ENCODE measurements at regions not wholly inside any gene's neighbourhood (a gene's known extent, or its start where the extent isn't known, plus 50 kb on each side); places are given as distances from the start of the nearest gene placed in this dataset.

DNA sequence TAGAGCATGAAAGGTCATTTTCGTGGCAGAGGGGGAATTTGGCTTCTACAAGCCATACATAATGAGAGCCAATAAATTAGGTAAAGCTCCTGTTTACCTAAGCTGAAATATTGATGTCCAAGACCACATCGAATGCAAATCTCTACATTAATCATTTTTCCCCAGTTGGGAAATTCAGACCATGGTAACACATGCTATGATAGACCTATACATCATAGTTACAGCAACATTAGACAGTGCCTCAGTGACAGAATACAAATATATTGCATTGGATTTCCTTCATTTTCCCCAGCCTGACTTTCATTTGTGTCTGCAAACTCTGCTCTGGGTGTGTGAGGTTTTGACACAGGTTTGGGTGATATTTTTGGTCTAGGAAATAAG lies 1079.7 kb upstream of the TENM4 start:
- 27 to 59% (median 41%) methylated on average over 2 of the region's 2 CpGs for WGBS, 3 donors

GRCh38 chr11:80519596-80520506 lies 1079.0 kb upstream of the TENM4 start:
- WGBS, 3 donors = 47 to 54% (median 49%) methylated on average over 7 of the region's 7 CpGs
- no peak overlapping the region for H3K27ac ChIP-seq (ENCODE audit: low read depth, low read length)

More for the DNA sequence above, 1079.7 kb upstream of the TENM4 start:
- no peak overlapping the region for H3K27ac ChIP-seq (ENCODE audit: low read depth, low read length)

DNA sequence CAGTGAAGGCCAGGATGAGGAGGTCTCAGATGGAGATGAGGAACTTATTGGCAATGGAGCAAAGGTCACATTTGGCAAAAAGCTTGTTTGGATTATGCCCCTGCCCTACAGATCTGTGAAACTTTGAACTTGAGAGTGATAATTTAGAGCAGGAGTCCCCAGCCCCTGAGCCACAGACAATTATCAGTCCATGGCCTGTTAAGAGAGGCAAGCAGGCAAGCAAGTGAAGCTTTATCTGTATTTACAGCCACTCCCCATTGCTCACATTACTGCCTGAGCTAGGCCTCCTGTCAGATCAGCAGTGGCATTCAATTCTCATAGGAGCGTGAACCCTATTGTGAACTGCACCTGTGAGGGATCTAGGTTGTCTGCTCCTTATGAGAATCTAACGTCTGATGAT lies 1076.9 kb upstream of the TENM4 start:
- H3K27ac ChIP-seq (ENCODE audit: low read depth, low read length) = no peak overlapping the region

DNA sequence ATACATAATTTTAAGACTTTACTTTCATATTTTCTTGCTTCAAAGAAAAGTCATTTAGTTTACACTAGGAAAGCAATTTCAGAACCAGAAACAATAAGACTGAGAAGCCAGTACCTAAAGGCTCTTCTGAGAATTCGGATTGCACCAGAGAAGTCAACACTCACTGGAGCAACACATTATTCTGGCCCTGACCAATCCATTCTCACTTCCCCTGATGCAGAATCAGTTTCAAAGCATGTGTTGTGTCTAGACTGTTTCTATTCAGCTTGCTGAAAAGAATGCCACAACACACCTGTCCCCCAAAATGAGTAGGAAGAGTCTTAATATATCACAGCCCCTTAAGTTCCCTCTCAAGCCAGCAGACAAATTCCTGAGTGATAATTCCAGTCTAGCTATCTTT lies 1074.3 kb upstream of the TENM4 start:
- no peak overlapping the region for H3K27ac ChIP-seq (ENCODE audit: low read depth, low read length)
- 74 to 80% (median 78%) methylated on average over 1 of the region's 1 CpG for WGBS, 3 donors

More for the DNA sequence above, 1076.9 kb upstream of the TENM4 start:
- 69 to 91% (median 77%) methylated on average over 2 of the region's 2 CpGs for WGBS, 3 donors

GRCh38 chr11:80512491-80512890 lies 1071.7 kb upstream of the TENM4 start:
- no peak overlapping the region for H3K27ac ChIP-seq (ENCODE audit: low read depth, low read length)
- WGBS, 3 donors = 71 to 75% (median 73%) methylated on average over 3 of the region's 3 CpGs

DNA sequence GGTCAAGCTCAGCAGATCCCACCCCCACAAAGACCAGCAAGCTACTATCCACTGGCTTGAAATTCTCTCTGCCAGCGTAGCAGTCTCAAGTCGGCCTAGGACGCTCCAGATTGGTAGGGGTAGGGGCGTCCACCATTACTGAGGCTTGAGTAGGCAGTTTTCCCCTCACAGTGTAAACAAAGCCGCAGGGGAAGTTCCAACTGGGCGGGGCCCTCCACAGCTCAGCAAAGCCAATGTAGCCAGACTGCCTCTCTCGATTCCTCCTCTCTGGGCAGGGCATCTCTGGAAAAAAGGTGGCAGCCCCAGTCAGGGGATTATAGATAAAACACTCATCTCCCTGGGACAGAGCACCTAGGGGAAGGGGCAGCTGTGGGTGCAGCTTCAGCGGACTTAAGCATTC lies 1064.9 kb upstream of the TENM4 start:
- H3K27ac ChIP-seq (ENCODE audit: low read depth, low read length) = no peak overlapping the region
- 75 to 81% (median 79%) methylated on average over 8 of the region's 8 CpGs for WGBS, 3 donors

DNA sequence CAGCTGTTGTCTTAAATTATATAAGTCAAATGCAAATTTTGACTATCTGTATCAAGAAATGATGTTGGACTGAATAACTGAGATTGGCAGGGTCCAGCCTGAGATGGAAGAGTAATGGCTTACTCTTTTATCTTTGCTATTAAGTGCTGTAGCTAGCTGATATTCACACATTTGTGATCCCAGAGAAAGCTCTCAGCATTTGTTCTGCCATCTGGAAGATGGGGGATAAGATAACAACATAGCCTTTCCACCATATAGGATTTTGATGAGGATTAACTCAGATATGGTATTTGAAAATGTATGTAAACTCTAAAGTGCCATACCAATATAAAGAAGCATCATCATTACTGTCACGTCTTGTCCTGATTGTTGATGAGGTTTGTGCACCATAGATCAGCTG lies 1063.2 kb upstream of the TENM4 start:
- no peak overlapping the region for H3K27ac ChIP-seq (ENCODE audit: low read depth, low read length)
- WGBS, 3 donors = 54 to 56% (median 54%) methylated on average over 1 of the region's 1 CpG

DNA sequence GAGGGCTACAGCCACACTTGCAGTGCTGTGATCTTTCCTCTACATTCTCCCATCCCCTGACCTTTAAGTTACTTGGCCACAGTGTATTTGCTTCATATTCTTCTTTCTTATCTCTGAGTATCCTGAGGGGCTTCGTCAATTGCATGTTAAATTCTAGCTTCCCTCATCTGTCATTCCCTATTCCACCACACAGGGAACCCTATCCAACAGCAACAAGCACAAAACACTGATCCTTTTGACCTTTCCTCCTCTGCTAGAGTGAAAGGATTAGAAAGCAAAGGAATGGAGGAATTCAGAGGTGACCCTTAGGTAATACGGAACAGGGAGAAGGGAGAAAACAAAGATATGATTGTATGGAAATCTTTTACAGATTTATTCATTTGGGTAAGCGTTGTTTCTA lies 1061.7 kb upstream of the TENM4 start:
- 55 to 63% (median 55%) methylated on average over 3 of the region's 3 CpGs for WGBS, 3 donors
- no peak overlapping the region for H3K27ac ChIP-seq (ENCODE audit: low read depth, low read length)

DNA sequence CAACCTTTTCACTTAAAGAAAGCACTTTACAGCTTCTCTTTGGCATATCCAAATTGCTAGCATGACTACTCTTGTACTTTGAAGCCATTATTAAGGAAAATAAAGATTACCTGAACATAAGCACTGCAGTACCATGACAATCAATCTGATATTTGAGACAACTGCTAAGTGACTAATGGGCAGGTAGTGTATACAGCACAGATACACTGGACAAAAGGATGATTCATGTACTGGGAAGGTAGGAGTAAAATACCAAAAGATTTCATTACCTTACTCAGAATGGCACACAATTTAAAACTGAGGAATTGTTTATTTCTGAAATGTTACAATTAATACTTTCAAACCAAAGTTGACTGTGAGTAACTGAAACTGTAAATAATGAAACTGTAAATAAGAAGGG lies 1054.3 kb upstream of the TENM4 start:
- no peak overlapping the region for H3K27ac ChIP-seq (ENCODE audit: low read depth, low read length)

GRCh38 chr11:80487952-80488351 lies 1047.1 kb upstream of the TENM4 start:
- no peak overlapping the region for H3K27ac ChIP-seq (ENCODE audit: low read depth, low read length)

- 87 to 94% (median 89%) methylated on average over 4 of the region's 4 CpGs for WGBS, 3 donors
- no peak overlapping the region for H3K27ac ChIP-seq (ENCODE audit: low read depth, low read length)
Observed at GRCh38 chr11:80486678-80487077, 1045.8 kb upstream of the TENM4 start.

DNA sequence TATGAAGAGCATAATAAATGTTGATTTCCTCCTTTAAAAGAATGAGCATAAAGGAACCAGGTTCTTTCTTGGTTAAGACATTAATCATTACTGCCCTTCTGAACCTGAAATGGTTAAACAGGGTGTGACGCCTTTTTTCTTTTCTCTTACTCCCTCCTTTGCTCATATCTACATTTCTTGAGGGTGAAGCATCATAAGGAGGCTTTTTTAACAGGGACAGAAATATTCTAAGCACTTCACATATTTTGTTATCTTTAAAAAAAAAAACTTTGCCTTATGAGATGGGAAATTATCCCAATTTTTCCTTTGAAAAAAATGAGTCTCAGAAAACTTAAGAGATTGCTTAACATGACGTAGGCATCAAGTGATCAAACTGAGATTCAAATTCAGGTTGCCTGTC lies 1036.3 kb upstream of the TENM4 start:
- 56 to 73% (median 68%) methylated on average over 2 of the region's 2 CpGs for WGBS, 3 donors
- no peak overlapping the region for H3K27ac ChIP-seq (ENCODE audit: low read depth, low read length)

DNA sequence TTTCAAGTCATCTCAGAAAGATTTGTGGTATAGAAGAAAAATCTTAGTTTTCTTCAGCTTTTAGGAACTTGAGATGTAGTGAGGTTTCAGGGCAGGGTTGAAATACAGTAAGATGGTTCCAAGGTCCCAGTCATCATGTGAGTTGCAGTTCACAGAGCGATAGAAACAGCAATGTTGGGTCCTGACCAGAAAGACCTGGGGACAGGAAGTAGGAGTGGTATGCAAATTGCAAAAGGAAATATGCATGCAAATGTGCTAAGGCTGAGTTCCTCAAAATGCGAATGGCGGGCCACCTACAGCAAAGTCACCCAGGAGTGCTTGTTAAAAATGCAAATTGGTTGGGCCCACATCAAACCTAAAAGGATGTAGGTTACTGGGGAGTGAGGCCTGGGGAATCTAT lies 1032.7 kb upstream of the TENM4 start:
- H3K27ac ChIP-seq (ENCODE audit: low read depth, low read length) = no peak overlapping the region
- WGBS, 3 donors = 76 to 94% (median 89%) methylated on average over 3 of the region's 3 CpGs

DNA sequence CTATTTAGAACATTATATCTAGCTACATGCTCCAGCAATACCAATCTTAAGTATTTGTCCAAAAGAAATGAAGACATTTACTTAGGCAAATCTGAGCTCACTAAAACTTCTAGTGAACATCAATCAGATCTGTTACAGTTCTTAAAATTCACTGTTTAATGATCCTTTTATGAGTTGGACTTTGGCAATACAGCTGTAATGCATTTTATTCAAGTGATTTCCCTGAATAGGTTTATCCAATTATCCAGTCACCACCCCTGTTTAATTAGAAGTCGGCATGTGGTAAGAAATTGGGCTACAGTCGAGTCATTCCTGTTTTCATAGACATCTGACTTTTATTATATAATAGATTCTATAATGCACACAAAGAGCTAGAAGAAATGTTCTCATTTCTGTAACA lies 1029.0 kb upstream of the TENM4 start:
- WGBS, 3 donors = 65 to 75% (median 74%) methylated on average over 2 of the region's 2 CpGs
- H3K27ac ChIP-seq (ENCODE audit: low read depth, low read length) = no peak overlapping the region

- WGBS, 3 donors = 76 to 88% (median 80%) methylated on average over 1 of the region's 1 CpG
- no peak overlapping the region for H3K27ac ChIP-seq (ENCODE audit: low read depth, low read length)
Observed at GRCh38 chr11:80466570-80466969, 1025.7 kb upstream of the TENM4 start.

- no peak overlapping the region for H3K27ac ChIP-seq (ENCODE audit: low read depth, low read length)
- 81 to 84% (median 83%) methylated on average over 3 of the region's 3 CpGs for WGBS, 3 donors
Observed at GRCh38 chr11:80462211-80462610, 1021.4 kb upstream of the TENM4 start.

GRCh38 chr11:80458376-80458775 lies 1017.5 kb upstream of the TENM4 start:
- WGBS, 3 donors = 64 to 82% (median 76%) methylated on average over 3 of the region's 3 CpGs
- no peak overlapping the region for H3K27ac ChIP-seq (ENCODE audit: low read depth, low read length)

GRCh38 chr11:80457823-80458222 lies 1017.0 kb upstream of the TENM4 start:
- no peak overlapping the region for H3K27ac ChIP-seq (ENCODE audit: low read depth, low read length)
- WGBS, 3 donors = 87 to 91% (median 87%) methylated on average over 2 of the region's 2 CpGs

DNA sequence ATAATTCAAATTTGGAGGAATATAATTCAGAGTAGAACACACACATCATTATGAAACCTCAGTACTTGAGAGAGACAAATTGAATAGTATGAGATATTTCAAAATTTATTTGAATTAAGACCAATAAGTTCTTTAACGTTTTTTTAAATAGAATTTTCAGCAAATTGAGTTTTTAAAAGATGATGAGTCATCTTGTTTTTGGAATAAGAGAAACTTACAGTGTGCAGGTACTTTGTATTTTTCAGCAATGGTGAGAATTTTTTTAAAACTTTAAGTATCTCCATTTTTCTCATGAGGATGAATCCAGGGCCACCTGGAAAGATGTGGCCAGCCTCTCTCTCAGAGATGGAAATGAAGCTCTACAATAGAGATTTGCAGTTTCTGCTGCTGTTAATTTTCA lies 1015.0 kb upstream of the TENM4 start:
- WGBS, 3 donors = 34 to 55% (median 53%) methylated on average over 1 of the region's 1 CpG
- no peak overlapping the region for H3K27ac ChIP-seq (ENCODE audit: low read depth, low read length)

DNA sequence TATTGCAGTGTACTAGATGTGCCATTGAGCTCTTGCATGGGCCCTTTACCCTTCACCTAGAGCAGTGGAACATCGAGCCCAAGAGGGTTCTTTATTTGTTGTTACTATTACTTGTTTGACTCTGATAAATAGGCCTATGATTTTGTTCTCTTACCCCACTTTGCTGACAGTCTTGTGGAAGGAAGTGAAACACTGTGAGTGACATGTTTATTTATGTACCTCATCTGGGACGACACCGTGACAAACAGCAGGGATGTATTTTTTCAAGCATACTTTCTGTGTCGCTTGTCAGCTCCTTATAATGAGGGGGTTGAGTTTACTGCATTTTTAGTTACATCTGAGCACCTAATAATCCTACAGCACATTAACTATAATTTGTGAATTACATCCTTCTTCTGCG lies 1010.3 kb upstream of the TENM4 start:
- H3K27ac ChIP-seq (ENCODE audit: low read depth, low read length) = no peak overlapping the region

More for the DNA sequence above, 1010.3 kb upstream of the TENM4 start:
- WGBS, 3 donors = 60 to 77% (median 64%) methylated on average over 5 of the region's 5 CpGs

Measured in adipose tissue (tissue), 3 donors.